Neural cell (in vitro differentiated cells): ENCODE measurements at regions not wholly inside any gene's neighbourhood (a gene's known extent, or its start where the extent isn't known, plus 50 kb on each side); places are given as distances from the start of the nearest gene placed in this dataset.

Source experiments
- H2AFZ ChIP-seq: fragments of 200-600, 300-800 bp; sonication (generic), shearing (Covaris generic); 2 replicates; pipeline ENCODE4 v1.6.0; 2014; ENCODE audit warnings: low read depth, mild to moderate bottlenecking, antibody characterized with exemption, low read length, moderate library complexity
- H3F3A ChIP-seq: fragments of 200-600 bp; shearing (Covaris generic); 2 replicates; pipeline ENCODE4 v1.6.1; 2016; ENCODE audit warnings: mild to moderate bottlenecking, moderate library complexity, mixed read lengths, antibody characterized with exemption, low read length; ENCODE audit not compliant: insufficient read depth, poor library complexity, severe bottlenecking
- H3K27ac ChIP-seq: fragments of 200-600, 300-800 bp; sonication (generic), shearing (Covaris generic); 2 replicates; pipeline ENCODE4 v1.5.1; 2014; ENCODE audit warnings: mild to moderate bottlenecking, low read length, moderate library complexity
- H3K27me3 ChIP-seq: fragments of 300-800, 200-600 bp; sonication (generic), shearing (Covaris generic); 2 replicates; pipeline ENCODE4 v1.6.0; 2014; ENCODE audit warnings: mild to moderate bottlenecking, low read depth, low read length, moderate library complexity; ENCODE audit not compliant: insufficient read depth
- H3K36me3 ChIP-seq: fragments of 300-800, 200-600 bp; sonication (generic), shearing (Covaris generic); 2 replicates; pipeline ENCODE4 v1.5.1; 2014; ENCODE audit warnings: mild to moderate bottlenecking, antibody characterized with exemption, low read length, moderate library complexity; ENCODE audit not compliant: insufficient read depth
- H3K4me2 ChIP-seq: fragments of 300-800, 200-600 bp; sonication (generic), shearing (Covaris generic); 2 replicates; pipeline ENCODE4 v1.6.0; 2014; ENCODE audit warnings: mild to moderate bottlenecking, low read length
- H3K4me3 ChIP-seq: fragments of 300-800, 200-600 bp; sonication (generic), shearing (Covaris generic); 2 replicates; pipeline ENCODE4 v1.5.1; 2014; ENCODE audit warnings: mild to moderate bottlenecking, low read length, moderate library complexity
- H3K79me2 ChIP-seq: fragments of 200-600 bp; shearing (Covaris generic); replicated peaks from 2 replicates; pipeline ENCODE4 v1.6.0; 2014; ENCODE audit warnings: mild to moderate bottlenecking, low read length, moderate library complexity; ENCODE audit not compliant: insufficient read depth
- H3K9ac ChIP-seq: fragments of 300-800, 200-600 bp; sonication (generic), shearing (Covaris generic); 2 replicates; pipeline ENCODE4 v1.6.1; 2016; ENCODE audit warnings: mild to moderate bottlenecking, low read length, mixed read lengths
- H3K9me2 ChIP-seq: fragments of 200-600 bp; shearing (Covaris generic); 2 replicates; pipeline ENCODE4 v1.6.1; 2016; ENCODE audit warnings: mild to moderate bottlenecking, low read length, mixed read lengths; ENCODE audit not compliant: insufficient read depth
- H3K9me3 ChIP-seq: fragments of 200-600, 300-800 bp; sonication (generic), shearing (Covaris generic); 2 replicates; pipeline ENCODE4 v1.6.1; 2016; ENCODE audit warnings: mild to moderate bottlenecking, mixed run types, low read length, moderate library complexity, mixed read lengths
- H4K20me1 ChIP-seq: fragments of 200-600 bp; shearing (Covaris generic); 2 replicates; pipeline ENCODE4 v1.6.1; 2016; ENCODE audit warnings: mild to moderate bottlenecking, mixed run types; ENCODE audit not compliant: insufficient read depth
- CTCF ChIP-seq: fragments of 450-650 bp; IDR thresholded peaks from 2 replicates; pipeline ENCODE4 v1.5.1; 2014; ENCODE audit warnings: antibody characterized with exemption, mild to moderate bottlenecking, moderate library complexity; ENCODE audit not compliant: poor library complexity, severe bottlenecking
- EP300 ChIP-seq: fragments of 450-650 bp; conservative IDR thresholded peaks from 2 replicates; pipeline ENCODE4 v1.6.1; 2014; ENCODE audit warnings: antibody characterized with exemption, mild to moderate bottlenecking, moderate library complexity; ENCODE audit not compliant: poor library complexity, severe bottlenecking
- EZH2 ChIP-seq: fragments of 200-600, 300-800 bp; shearing (Covaris generic), sonication (generic); IDR thresholded peaks from 2 replicates; pipeline ENCODE4 v1.6.1; 2014; ENCODE audit warnings: antibody characterized with exemption, low read length, borderline replicate concordance, mild to moderate bottlenecking; ENCODE audit not compliant: insufficient read depth, poor library complexity, severe bottlenecking
- MXI1 ChIP-seq: fragments of 450-650 bp; conservative IDR thresholded peaks from 2 replicates; pipeline ENCODE4 v1.6.1; 2014; ENCODE audit warnings: antibody characterized with exemption, mild to moderate bottlenecking; ENCODE audit not compliant: poor library complexity, severe bottlenecking
- POLR2AphosphoS5 ChIP-seq: IDR thresholded peaks from 2 replicates; pipeline ENCODE4 v1.6.1; 2012
- RAD21 ChIP-seq: fragments of 450-650 bp; conservative IDR thresholded peaks from 2 replicates; pipeline ENCODE4 v1.6.1; 2014; ENCODE audit warnings: antibody characterized with exemption, mild to moderate bottlenecking, moderate library complexity
- REST ChIP-seq: IDR thresholded peaks from 2 replicates; pipeline ENCODE4 v1.6.1; 2012; ENCODE audit warnings: borderline replicate concordance
- SMC3 ChIP-seq: fragments of 450-650 bp; conservative IDR thresholded peaks from 2 replicates; pipeline ENCODE4 v1.6.1; 2014; ENCODE audit warnings: antibody characterized with exemption, mild to moderate bottlenecking, moderate library complexity; ENCODE audit not compliant: poor library complexity
- TAF1 ChIP-seq: IDR thresholded peaks from 2 replicates; pipeline ENCODE4 v1.6.1; 2012; ENCODE audit warnings: low read depth

GRCh38 chr15:69990566-69991421 lies 106.9 kb downstream of the TLE3 start:
- H3K9me3 ChIP-seq = no peaks in the 10 kb centered on the region
- no peaks in the 10 kb centered on the region for H3K9me2 ChIP-seq
- no peak overlapping the region for H3K9ac ChIP-seq
- no peaks in the 10 kb centered on the region for H3K79me2 ChIP-seq
- no peak overlapping the region for H3K4me3 ChIP-seq
- H4K20me1 ChIP-seq = no peaks in the 10 kb centered on the region
- no peak overlapping the region for H3K4me2 ChIP-seq
- TF ChIP-seq REST = no peak
- TF ChIP-seq EP300 = no peak
- TF ChIP-seq SMC3 = no peak
- TF ChIP-seq TAF1 = no peak
- TF ChIP-seq POLR2AphosphoS5 = no peak
- TF ChIP-seq CTCF = no peak
- no peak for TF ChIP-seq EZH2
- no peak for TF ChIP-seq MXI1
- no peak for TF ChIP-seq RAD21
- H2AFZ ChIP-seq = no peak overlapping the region
- H3F3A ChIP-seq = no peaks in the 10 kb centered on the region
- no peak overlapping the region for H3K27ac ChIP-seq
- H3K36me3 ChIP-seq = no peaks in the 10 kb centered on the region
- no peaks in the 10 kb centered on the region for H3K27me3 ChIP-seq

GRCh38 chr15:69991551-69991980 lies 106.2 kb downstream of the TLE3 start:
- H3K9me2 ChIP-seq = no peaks in the 10 kb centered on the region
- H3K27ac ChIP-seq = no peak overlapping the region
- no peaks in the 10 kb centered on the region for H3K79me2 ChIP-seq
- no peaks in the 10 kb centered on the region for H3F3A ChIP-seq
- H3K4me2 ChIP-seq = no peak overlapping the region
- H3K9me3 ChIP-seq = no peaks in the 10 kb centered on the region
- no peak for TF ChIP-seq MXI1
- no peak for TF ChIP-seq SMC3
- H2AFZ ChIP-seq = no peak overlapping the region
- H3K36me3 ChIP-seq = no peaks in the 10 kb centered on the region
- H4K20me1 ChIP-seq = no peaks in the 10 kb centered on the region
- no peak overlapping the region for H3K9ac ChIP-seq
- no peak overlapping the region for H3K4me3 ChIP-seq
- H3K27me3 ChIP-seq = no peaks in the 10 kb centered on the region
